Prostate gland (tissue), 2 donors: ENCODE measurements at regions not wholly inside any gene's neighbourhood (a gene's known extent, or its start where the extent isn't known, plus 50 kb on each side); places are given as distances from the start of the nearest gene placed in this dataset.

ENCODE experiments used
- POLR2A ChIP-seq: fragments of 450-650 bp; IDR thresholded peaks from one replicate; pipeline ENCODE4 v1.6.1; 2016; ENCODE audit warnings: antibody characterized with exemption, mild to moderate bottlenecking
- POLR2AphosphoS5 ChIP-seq: sonication (generic); formaldehyde crosslinking; IDR thresholded peaks from one replicate; pipeline ENCODE4 v1.6.1; 2017; ENCODE audit warnings: antibody characterized with exemption
- TF ChIP-seq, protein P1 (sequence below), 4 experiments: fragments of 200-600 bp in 2 of 4; fragments of 450-650 bp in 2 of 4; sonication (generic) in 2 of 4; IDR thresholded peaks; 1 replicate in 3 of 4; 2 replicates in 1 of 4; pipeline ENCODE4 v1.5.1; 2016 to 2019; ENCODE audit warnings: antibody characterized with exemption in 4 of 4, mild to moderate bottlenecking in 2 of 4, moderate library complexity in 2 of 4

- TF ChIP-seq, protein P1, sequence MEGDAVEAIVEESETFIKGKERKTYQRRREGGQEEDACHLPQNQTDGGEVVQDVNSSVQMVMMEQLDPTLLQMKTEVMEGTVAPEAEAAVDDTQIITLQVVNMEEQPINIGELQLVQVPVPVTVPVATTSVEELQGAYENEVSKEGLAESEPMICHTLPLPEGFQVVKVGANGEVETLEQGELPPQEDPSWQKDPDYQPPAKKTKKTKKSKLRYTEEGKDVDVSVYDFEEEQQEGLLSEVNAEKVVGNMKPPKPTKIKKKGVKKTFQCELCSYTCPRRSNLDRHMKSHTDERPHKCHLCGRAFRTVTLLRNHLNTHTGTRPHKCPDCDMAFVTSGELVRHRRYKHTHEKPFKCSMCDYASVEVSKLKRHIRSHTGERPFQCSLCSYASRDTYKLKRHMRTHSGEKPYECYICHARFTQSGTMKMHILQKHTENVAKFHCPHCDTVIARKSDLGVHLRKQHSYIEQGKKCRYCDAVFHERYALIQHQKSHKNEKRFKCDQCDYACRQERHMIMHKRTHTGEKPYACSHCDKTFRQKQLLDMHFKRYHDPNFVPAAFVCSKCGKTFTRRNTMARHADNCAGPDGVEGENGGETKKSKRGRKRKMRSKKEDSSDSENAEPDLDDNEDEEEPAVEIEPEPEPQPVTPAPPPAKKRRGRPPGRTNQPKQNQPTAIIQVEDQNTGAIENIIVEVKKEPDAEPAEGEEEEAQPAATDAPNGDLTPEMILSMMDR (IDR thresholded peaks at IDR 0.05), result no peak
- TF ChIP-seq POLR2A, result no peak
- TF ChIP-seq POLR2AphosphoS5, result no peak
Measured at GRCh38 chr4:170497689-170498088, 407.9 kb upstream of the AADAT start.
